Uterus (tissue), 3 donors: ENCODE measurements at regions not wholly inside any gene's neighbourhood (a gene's known extent, or its start where the extent isn't known, plus 50 kb on each side); places are given as distances from the start of the nearest gene placed in this dataset.
"Not testable (repeated sequence)": the region's sequence is repeated elsewhere in the genome, so short reads cannot be mapped to it uniquely, and the experiment has no call there.

Experiments used
- DNase-seq, 2 donors: peaks; one replicate each; pipeline ENCODE4 v3.0.0-alpha.2; 2019 to 2020
- H3K27ac ChIP-seq, 2 donors: fragments of 200-600 bp; sonication (generic); 1 replicate in 1 of 2; 2 replicates in 1 of 2; pipeline ENCODE4 v1.5.1; 2016 to 2018
- H3K27me3 ChIP-seq, 2 donors: fragments of 200-600 bp; sonication (generic); one replicate each; pipeline ENCODE4 v1.5.1; 2018 to 2019; ENCODE audit warnings: control low read depth in 1 of 2
- H3K36me3 ChIP-seq, 2 donors: fragments of 200-600 bp; sonication (generic); one replicate each; pipeline ENCODE4 v1.5.1; 2019; ENCODE audit warnings: control low read depth in 1 of 2
- H3K4me1 ChIP-seq, 2 donors: fragments of 200-600 bp; sonication (generic); one replicate each; pipeline ENCODE4 v1.5.1; 2018 to 2019; ENCODE audit warnings: control low read depth in 1 of 2
- H3K4me3 ChIP-seq, 2 donors: fragments of 200-600 bp; sonication (generic); 1 replicate in 1 of 2; 2 replicates in 1 of 2; pipeline ENCODE4 v1.5.1; 2018 to 2019; ENCODE audit warnings: mild to moderate bottlenecking in 1 of 2
- H3K9me3 ChIP-seq, 2 donors: fragments of 200-600 bp; sonication (generic); one replicate each; pipeline ENCODE4 v1.5.1; 2019; ENCODE audit warnings: control low read depth in 1 of 2
- POLR2A ChIP-seq, 2 donors: fragments of 450-650 bp; IDR thresholded peaks; one replicate each; pipeline ENCODE4 v1.6.1; 2016; ENCODE audit warnings: antibody characterized with exemption in 2 of 2, mild to moderate bottlenecking in 1 of 2, moderate library complexity in 1 of 2
- intact Hi-C: fragments of 100-400 bp; cut with DNase I; formaldehyde crosslinking; loops from one replicate; pipeline ENCODE4 v1.15.1; 2023; ENCODE audit warnings: low total_unique reads
- TF ChIP-seq, protein P1 (sequence below), 4 experiments: fragments of 200-600 bp in 2 of 4; fragments of 450-650 bp in 2 of 4; sonication (generic) in 2 of 4; IDR thresholded peaks; one replicate each; pipeline ENCODE4 v1.5.1; 2016 to 2019; ENCODE audit warnings: antibody characterized with exemption in 4 of 4, mild to moderate bottlenecking in 2 of 4, moderate library complexity in 1 of 4
- donor health status: DM: yes; HTN: yes; CAD: no.

DNA sequence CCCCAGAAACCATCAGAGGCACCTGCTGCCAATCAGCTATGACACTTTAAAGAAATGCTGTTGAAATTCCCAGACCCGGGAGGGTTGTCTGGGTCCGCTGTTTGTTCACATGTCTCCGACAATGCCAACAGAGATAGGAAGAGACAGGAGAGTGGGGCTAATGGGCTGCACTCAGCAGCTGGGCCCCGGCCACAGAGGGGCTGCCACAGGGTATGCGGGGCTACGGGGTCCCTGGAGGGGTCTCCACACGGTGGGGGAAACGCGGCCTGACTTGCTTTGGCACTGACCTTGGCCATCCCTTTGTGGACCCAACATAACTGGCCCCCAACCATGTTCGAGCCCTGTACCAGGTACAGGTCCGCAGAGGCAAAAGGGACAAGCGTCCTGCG lies 121.0 kb upstream of the PPP1R26 start:
- Histone ChIP-seq H3K4me1 (no peaks in the 10 kb centered on the region), H3K36me3 (no peaks in the 10 kb centered on the region), H3K27me3 (no peaks in the 10 kb centered on the region), H3K4me3 (no peak overlapping the region), H3K27ac (no peak overlapping the region), H3K9me3 (no peaks in the 10 kb centered on the region)
- intact Hi-C loops, result no loop called here
- no peak for TF ChIP-seq POLR2A (IDR thresholded peaks at IDR 0.05)
- TF ChIP-seq, protein P1, sequence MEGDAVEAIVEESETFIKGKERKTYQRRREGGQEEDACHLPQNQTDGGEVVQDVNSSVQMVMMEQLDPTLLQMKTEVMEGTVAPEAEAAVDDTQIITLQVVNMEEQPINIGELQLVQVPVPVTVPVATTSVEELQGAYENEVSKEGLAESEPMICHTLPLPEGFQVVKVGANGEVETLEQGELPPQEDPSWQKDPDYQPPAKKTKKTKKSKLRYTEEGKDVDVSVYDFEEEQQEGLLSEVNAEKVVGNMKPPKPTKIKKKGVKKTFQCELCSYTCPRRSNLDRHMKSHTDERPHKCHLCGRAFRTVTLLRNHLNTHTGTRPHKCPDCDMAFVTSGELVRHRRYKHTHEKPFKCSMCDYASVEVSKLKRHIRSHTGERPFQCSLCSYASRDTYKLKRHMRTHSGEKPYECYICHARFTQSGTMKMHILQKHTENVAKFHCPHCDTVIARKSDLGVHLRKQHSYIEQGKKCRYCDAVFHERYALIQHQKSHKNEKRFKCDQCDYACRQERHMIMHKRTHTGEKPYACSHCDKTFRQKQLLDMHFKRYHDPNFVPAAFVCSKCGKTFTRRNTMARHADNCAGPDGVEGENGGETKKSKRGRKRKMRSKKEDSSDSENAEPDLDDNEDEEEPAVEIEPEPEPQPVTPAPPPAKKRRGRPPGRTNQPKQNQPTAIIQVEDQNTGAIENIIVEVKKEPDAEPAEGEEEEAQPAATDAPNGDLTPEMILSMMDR (IDR thresholded peaks at IDR 0.05), result no peak
- no peak for DNase-seq

DNA sequence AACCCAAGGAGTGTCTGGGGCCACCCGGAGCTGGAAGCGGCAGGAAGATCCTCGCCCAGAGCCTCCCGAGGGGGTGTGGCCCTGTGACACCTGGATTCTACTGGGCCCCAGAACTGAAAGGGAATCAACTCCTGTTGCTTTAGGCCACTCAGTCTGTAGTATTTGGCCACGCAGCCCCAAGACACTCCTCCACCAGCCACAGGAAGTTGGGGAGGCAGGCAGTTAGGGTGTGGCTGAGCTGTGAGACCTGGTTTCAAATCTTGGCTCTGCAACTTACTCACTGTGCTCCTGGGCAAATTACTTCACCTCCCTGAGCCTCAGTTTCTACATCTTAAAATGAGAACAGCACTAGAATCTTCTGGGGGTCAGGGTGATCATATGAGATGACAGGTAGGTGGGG lies 119.8 kb upstream of the PPP1R26 start:
- DNase-seq, result no peak
- Histone ChIP-seq H3K36me3 (no peaks in the 10 kb centered on the region), H3K4me3 (no peak overlapping the region), H3K27ac (no peak overlapping the region), H3K9me3 (no peaks in the 10 kb centered on the region), H3K27me3 (no peaks in the 10 kb centered on the region), H3K4me1 (no peaks in the 10 kb centered on the region)
- no peak for TF ChIP-seq POLR2A (IDR thresholded peaks at IDR 0.05)
- TF ChIP-seq, protein P1 (IDR thresholded peaks at IDR 0.05), result no peak
- intact Hi-C loops, result no loop called here

DNA sequence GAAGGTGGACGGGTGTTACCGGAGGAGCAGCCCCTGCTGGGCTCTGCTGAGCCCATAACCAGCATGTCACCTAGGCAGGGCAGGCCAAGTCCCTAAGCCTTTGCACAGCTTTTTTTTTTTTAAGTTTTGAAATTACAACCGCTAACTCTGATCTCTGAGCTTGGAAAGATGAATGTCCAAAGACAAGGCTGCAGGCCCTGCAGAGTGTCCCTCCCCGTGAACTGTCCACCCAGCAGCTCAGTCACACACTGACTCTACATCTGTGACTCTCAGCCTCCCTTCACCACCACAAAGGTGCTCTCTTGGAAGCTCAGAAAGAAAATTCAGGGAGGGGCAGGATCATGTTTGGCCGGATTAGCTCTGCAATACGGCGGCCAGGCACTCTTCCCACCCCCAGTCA lies 119.0 kb upstream of the PPP1R26 start:
- no peak overlapping the region for H3K4me3 ChIP-seq
- no peak overlapping the region for H3K27ac ChIP-seq
- no peaks in the 10 kb centered on the region for H3K4me1 ChIP-seq
- TF ChIP-seq, protein P1 (IDR thresholded peaks at IDR 0.05), result no peak
- TF ChIP-seq POLR2A (IDR thresholded peaks at IDR 0.05), result no peak
- H3K27me3 ChIP-seq, result no peaks in the 10 kb centered on the region
- no peak for DNase-seq
- H3K9me3 ChIP-seq, result no peaks in the 10 kb centered on the region
- no peaks in the 10 kb centered on the region for H3K36me3 ChIP-seq
- intact Hi-C loops, result no loop called here

DNA sequence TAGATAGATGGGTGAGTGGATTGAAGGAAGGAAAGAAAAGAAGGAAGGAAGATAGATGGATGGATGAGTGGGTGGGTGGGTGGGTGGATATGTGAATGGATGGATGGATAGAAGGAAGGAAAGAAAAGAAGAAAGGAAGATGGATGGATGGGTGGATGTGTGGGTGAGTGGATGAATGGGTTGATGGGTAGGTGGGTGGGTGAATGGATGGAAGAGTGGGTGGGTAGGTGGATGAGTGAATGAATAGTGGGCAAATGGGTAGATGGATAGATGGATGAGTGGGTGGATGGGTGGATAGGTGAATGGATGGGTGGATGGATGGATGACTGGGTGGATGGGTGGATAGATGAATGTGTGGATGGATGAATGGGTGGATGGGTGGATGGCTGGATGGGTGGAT lies 117.9 kb upstream of the PPP1R26 start:
- intact Hi-C loops, DNase-seq: not testable (repeated sequence)

DNA sequence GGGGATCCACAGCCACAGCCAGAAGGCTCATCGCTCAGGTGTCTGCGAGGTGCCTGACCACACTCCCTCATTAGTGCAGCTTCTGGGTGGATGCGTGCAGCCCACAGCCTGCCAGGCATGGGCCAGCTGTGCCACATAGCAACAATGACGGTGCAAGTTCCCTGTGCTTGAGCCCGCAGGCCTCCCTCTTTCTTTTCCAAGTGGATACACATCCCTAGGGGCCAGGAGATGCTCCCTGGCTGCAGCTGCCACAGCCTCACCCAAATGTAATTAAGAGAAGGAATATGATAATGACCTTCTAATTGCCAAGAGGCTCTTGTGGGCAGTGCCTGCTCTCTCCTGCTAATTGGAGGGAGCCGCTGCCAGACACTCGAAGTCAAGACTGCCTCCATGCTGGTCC lies 116.0 kb upstream of the PPP1R26 start:
- Histone ChIP-seq H3K4me3 (no peak overlapping the region), H3K27me3 (no peaks in the 10 kb centered on the region), H3K27ac (no peak overlapping the region), H3K4me1 (no peaks in the 10 kb centered on the region), H3K9me3 (no peaks in the 10 kb centered on the region), H3K36me3 (no peaks in the 10 kb centered on the region)
- TF ChIP-seq, protein P1 (IDR thresholded peaks at IDR 0.05), result no peak
- no peak for TF ChIP-seq POLR2A (IDR thresholded peaks at IDR 0.05)
- intact Hi-C loops, result no loop called here
- no peak for DNase-seq

More for the DNA sequence above, 117.9 kb upstream of the PPP1R26 start:
- H3K4me1 ChIP-seq, H3K4me3 ChIP-seq, H3K27ac ChIP-seq, H3K27me3 ChIP-seq, H3K36me3 ChIP-seq, H3K9me3 ChIP-seq: not testable (repeated sequence)
